ENCODE measurements at regions not wholly inside any gene's neighbourhood (a gene's known extent, or its start where the extent isn't known, plus 50 kb on each side); places are given as distances from the start of the nearest gene placed in this dataset.

GRCh38 chr13:84870190-84870589, 929.0 kb downstream of the SLITRK6 start:
- no peak for DNase-seq (ENCODE audit: low read depth, low spot score)
- Histone ChIP-seq H3K9me3 (ENCODE audit: control insufficient read depth, insufficient read depth, low read length) (no peaks in the 10 kb centered on the region), H3K4me3 (ENCODE audit: low read depth, low read length) (no peak overlapping the region), H3K27me3 (ENCODE audit: control insufficient read depth, insufficient read depth, low read length) (no peaks in the 10 kb centered on the region), H3K27ac (ENCODE audit: low read depth, low read length) (no peak overlapping the region)
- ChIA-PET POLR2A (no interaction called here), CTCF (no interaction called here)
- peak; percentile 29 for TF ChIP-seq CTCF (IDR thresholded peaks at IDR 0.05; ENCODE audit: low read depth, low read length)

- no peak for DNase-seq (ENCODE audit: low read depth, low spot score)
- Histone ChIP-seq H3K27me3 (ENCODE audit: control insufficient read depth, insufficient read depth, low read length) (no peaks in the 10 kb centered on the region), H3K27ac (ENCODE audit: low read depth, low read length) (no peak overlapping the region), H3K4me3 (ENCODE audit: low read depth, low read length) (no peak overlapping the region), H3K9me3 (ENCODE audit: control insufficient read depth, insufficient read depth, low read length) (no peaks in the 10 kb centered on the region)
- CTCF ChIA-PET: no interaction called here
- TF ChIP-seq CTCF (IDR thresholded peaks at IDR 0.05; ENCODE audit: low read depth, low read length): no peak
- POLR2A ChIA-PET: no interaction called here
These were observed 932.0 kb downstream of the SLITRK6 start for GRCh38 chr13:84867246-84867645.

GRCh38 chr13:84865783-84866221, 933.4 kb downstream of the SLITRK6 start:
- H3K9me3 ChIP-seq (ENCODE audit: control insufficient read depth, insufficient read depth, low read length): no peaks in the 10 kb centered on the region
- no peak for TF ChIP-seq CTCF (IDR thresholded peaks at IDR 0.05; ENCODE audit: low read depth, low read length)
- CTCF ChIA-PET: no interaction called here
- POLR2A ChIA-PET: no interaction called here
- DNase-seq (ENCODE audit: low read depth, low spot score): no peak
- H3K27me3 ChIP-seq (ENCODE audit: control insufficient read depth, insufficient read depth, low read length): no peaks in the 10 kb centered on the region
- H3K4me3 ChIP-seq (ENCODE audit: low read depth, low read length): no peak overlapping the region
- no peak overlapping the region for H3K27ac ChIP-seq (ENCODE audit: low read depth, low read length)

- no peak for TF ChIP-seq CTCF (IDR thresholded peaks at IDR 0.05; ENCODE audit: low read depth, low read length)
- ChIA-PET CTCF (no interaction called here), POLR2A (no interaction called here)
These were observed 934.9 kb downstream of the SLITRK6 start for GRCh38 chr13:84864341-84864740.

GRCh38 chr13:84847107-84847506, 952.1 kb downstream of the SLITRK6 start:
- ChIA-PET CTCF (interaction anchor here (0.6 kb wide), 1 partner anchor 602 kb away, joined by 4 read pairs; no protein-coding TSS in a partner anchor), POLR2A (no interaction called here)
- H3K27ac ChIP-seq (ENCODE audit: low read depth, low read length): no peak overlapping the region
- H3K9me3 ChIP-seq (ENCODE audit: control insufficient read depth, insufficient read depth, low read length): no peaks in the 10 kb centered on the region
- no peaks in the 10 kb centered on the region for H3K27me3 ChIP-seq (ENCODE audit: control insufficient read depth, insufficient read depth, low read length)
- DNase-seq (ENCODE audit: low read depth, low spot score): no peak
- no peak for TF ChIP-seq CTCF (IDR thresholded peaks at IDR 0.05; ENCODE audit: low read depth, low read length)
- no peak overlapping the region for H3K4me3 ChIP-seq (ENCODE audit: low read depth, low read length)

More at GRCh38 chr13:84864341-84864740, 934.9 kb downstream of the SLITRK6 start:
- H3K27me3 ChIP-seq (ENCODE audit: control insufficient read depth, insufficient read depth, low read length): no peaks in the 10 kb centered on the region
- no peak overlapping the region for H3K4me3 ChIP-seq (ENCODE audit: low read depth, low read length)
- DNase-seq (ENCODE audit: low read depth, low spot score): no peak
- H3K27ac ChIP-seq (ENCODE audit: low read depth, low read length): no peak overlapping the region
- H3K9me3 ChIP-seq (ENCODE audit: control insufficient read depth, insufficient read depth, low read length): no peaks in the 10 kb centered on the region
